Gastroesophageal sphincter (tissue), 3 donors: ENCODE measurements at regions not wholly inside any gene's neighbourhood (a gene's known extent, or its start where the extent isn't known, plus 50 kb on each side); places are given as distances from the start of the nearest gene placed in this dataset.

ENCODE experiments used
- CTCF ChIP-seq, 4 experiments: fragments of 200-600 bp in 2 of 4; fragments of 450-650 bp in 2 of 4; sonication (generic) in 1 of 4; IDR thresholded peaks; one replicate each; pipeline ENCODE4 v1.5.1; 2017 to 2019; ENCODE audit warnings: antibody characterized with exemption in 4 of 4, mild to moderate bottlenecking in 2 of 4, moderate library complexity in 2 of 4
- EP300 ChIP-seq: sonication (generic); formaldehyde crosslinking; IDR thresholded peaks from one replicate; pipeline ENCODE4 v1.6.1; 2017; ENCODE audit warnings: antibody characterized with exemption, mild to moderate bottlenecking
- POLR2A ChIP-seq, 2 donors: fragments of 450-650 bp; IDR thresholded peaks; one replicate each; pipeline ENCODE4 v1.6.1; 2017; ENCODE audit warnings: antibody characterized with exemption in 2 of 2, mild to moderate bottlenecking in 2 of 2, moderate library complexity in 1 of 2
- POLR2AphosphoS5 ChIP-seq: sonication (generic); formaldehyde crosslinking; IDR thresholded peaks from one replicate; pipeline ENCODE4 v1.6.1; 2017; ENCODE audit warnings: antibody characterized with exemption

- no peak for TF ChIP-seq EP300
- TF ChIP-seq POLR2A (IDR thresholded peaks at IDR 0.05): no peak
- TF ChIP-seq CTCF (IDR thresholded peaks at IDR 0.05): no peak
- TF ChIP-seq POLR2AphosphoS5: no peak
These were observed 381.4 kb upstream of the RGMB start for GRCh38 chr5:98391921-98392625.
